HepG2 (cell line): ENCODE measurements at regions not wholly inside any gene's neighbourhood (a gene's known extent, or its start where the extent isn't known, plus 50 kb on each side); places are given as distances from the start of the nearest gene placed in this dataset.
A peak's percentile ranks its signal among the peaks of the same experiment; 100 is the strongest.
"Not testable (repeated sequence)": the region's sequence is repeated elsewhere in the genome, so short reads cannot be mapped to it uniquely, and the experiment has no call there.

Source experiments
- ATAC-seq: fragments of 200-7000 bp; cut with Tn5 transposase; 3 replicates; pipeline ENCODE4 v1.9.1; 2020; ENCODE audit warnings: mild to moderate bottlenecking, moderate library complexity
- BruUV-seq: library from RNA; stranded (reverse); fragments of 400-500 nt; replicated peaks from 2 replicates; lab custom pipeline; 2021; lab: Mats Ljungman, UMichigan
- CTCF ChIA-PET: fragments of 300-600 bp; formaldehyde crosslinking; extraction: SDS; loops from one replicate; lab custom pipeline; 2021; ENCODE audit warnings: low total read pairs, inconsistent platforms, low intra/inter-chr PET ratio; lab: Yijun Ruan, JAX
- POLR2A ChIA-PET: fragments of 350-600 bp; sonication (Branson Sonifier 250); formaldehyde crosslinking; loops from one replicate; lab custom pipeline; 2020; ENCODE audit warnings: antibody characterized with exemption, inconsistent platforms; lab: Yijun Ruan, JAX
- DNase-seq: peaks from one replicate; pipeline ENCODE4 v3.0.0-alpha.2; 2015; ENCODE audit warnings: low spot score
- FAIRE-seq: peaks from 3 replicates; lab custom pipeline; 2011; peaks lifted over from hg19 to GRCh38; lab: Jason Lieb, UNC
- H2AFZ ChIP-seq: one replicate; pipeline ENCODE4 v1.6.1; 2011; ENCODE audit warnings: low read length, inconsistent platforms
- H3K27ac ChIP-seq: fragments of 300-600 bp; 3 replicates; pipeline ENCODE4 v1.8.0; 2011; ENCODE audit warnings: mixed run types, mild to moderate bottlenecking, mixed read lengths, low read length, inconsistent platforms; ENCODE audit not compliant: insufficient read depth; ENCODE audit errors: extremely low read length
- H3K27me3 ChIP-seq, 2 experiments: fragments of 200-600 bp in 1 of 2; 2 replicates in 1 of 2; 3 replicates in 1 of 2; pipeline versions ENCODE4 v1.6.0 to v1.8.0; 2011; ENCODE audit warnings: low read length in 2 of 2, mild to moderate bottlenecking in 2 of 2, moderate library complexity in 2 of 2, inconsistent platforms in 1 of 2; ENCODE audit not compliant: insufficient read depth in 2 of 2, control insufficient read depth in 1 of 2
- H3K36me3 ChIP-seq, 2 experiments: fragments of 200-600 bp in 1 of 2; replicated peaks in 1 of 2; 2 replicates in 1 of 2; 3 replicates in 1 of 2; pipeline versions ENCODE4 v1.5.1 to v1.8.0; 2011; ENCODE audit warnings: low read length in 2 of 2, inconsistent platforms in 1 of 2; ENCODE audit not compliant: insufficient read depth in 2 of 2, control insufficient read depth in 1 of 2
- H3K4me1 ChIP-seq: 2 replicates; pipeline ENCODE4 v1.5.1; 2012; ENCODE audit warnings: low read length, inconsistent platforms; ENCODE audit not compliant: insufficient read depth
- H3K4me2 ChIP-seq: 2 replicates; pipeline ENCODE4 v1.6.0; 2011; ENCODE audit warnings: low read depth, low read length, inconsistent platforms
- H3K4me3 ChIP-seq, 3 experiments: fragments of 200-600 bp in 1 of 3; sonication (generic), shearing (Covaris generic) in 1 of 3; replicated peaks in 1 of 3; 2 replicates each; pipeline ENCODE4 v1.5.1; 2011 to 2016; ENCODE audit warnings: low read length in 3 of 3, inconsistent platforms in 2 of 3, low read depth in 2 of 3, mild to moderate bottlenecking in 2 of 3, control low read depth in 1 of 3, mixed read lengths in 1 of 3; ENCODE audit not compliant: insufficient read depth in 1 of 3
- H3K79me2 ChIP-seq: one replicate; pipeline ENCODE4 v1.6.1; 2011; ENCODE audit warnings: low read length, inconsistent platforms; ENCODE audit not compliant: insufficient read depth
- H3K9ac ChIP-seq: 2 replicates; pipeline ENCODE4 v1.6.0; 2011; ENCODE audit warnings: mild to moderate bottlenecking, low read depth, low read length, inconsistent platforms; ENCODE audit not compliant: insufficient read depth
- H3K9me3 ChIP-seq: 2 replicates; pipeline ENCODE4 v1.5.1; 2012; ENCODE audit warnings: mild to moderate bottlenecking, low read length
- H4K20me1 ChIP-seq: 2 replicates; pipeline ENCODE4 v1.6.0; 2011; ENCODE audit warnings: inconsistent platforms, mild to moderate bottlenecking, low read length, moderate library complexity; ENCODE audit not compliant: insufficient read depth
- CTCF ChIP-seq: sonication (generic); formaldehyde crosslinking; IDR thresholded peaks from 2 replicates; pipeline ENCODE4 v1.5.0; 2020; ENCODE audit warnings: mild to moderate bottlenecking, missing genetic modification reagents, moderate library complexity
- NFKB2 ChIP-seq: sonication (generic); formaldehyde crosslinking; IDR thresholded peaks from 2 replicates; pipeline ENCODE4 v1.4.0; 2020; ENCODE audit warnings: missing genetic modification reagents, borderline replicate concordance
- STAG1 ChIP-seq: sonication (generic); formaldehyde crosslinking; IDR thresholded peaks from 2 replicates; pipeline ENCODE4 v1.4.0; 2020; ENCODE audit warnings: missing genetic modification reagents
- ZNF263 ChIP-seq: sonication (generic); formaldehyde crosslinking; IDR thresholded peaks from 2 replicates; pipeline ENCODE4 v1.4.0; 2020; ENCODE audit warnings: missing genetic modification reagents
- ZNF687 ChIP-seq: sonication (generic); formaldehyde crosslinking; IDR thresholded peaks from 2 replicates; pipeline ENCODE4 v1.5.1; 2020; ENCODE audit warnings: mild to moderate bottlenecking, missing genetic modification reagents, moderate library complexity
- WGBS: methylation state at CpG from one replicate; pipeline ENCODE4 v1.1.6; 2017; ENCODE audit warnings: low lambda C conversion rate; 5-methylcytosine and 5-hydroxymethylcytosine counted together
- in situ Hi-C: cut with HindIII; loops from 2 replicates; pipeline ENCODE4 v1.10.0; 2017; ENCODE audit warnings: low pct_unique_long_range_greater_than_20kb; ENCODE audit not compliant: extremely low pct_ligation_motif_present
- intact Hi-C: fragments of 100-400 bp; cut with micrococcal nuclease; formaldehyde crosslinking; loops from one replicate; pipeline ENCODE4 v1.10.0; 2022; ENCODE audit not compliant: unreplicated experiment

GRCh38 chr4:3949916-3950315, 183.7 kb downstream of the ADRA2C start:
- FAIRE-seq, POLR2A ChIA-PET, H3K27ac ChIP-seq, H4K20me1 ChIP-seq, intact Hi-C loops, BruUV-seq, ATAC-seq, H3K4me3 ChIP-seq, H2AFZ ChIP-seq, H3K4me2 ChIP-seq, H3K36me3 ChIP-seq, CTCF ChIA-PET, H3K27me3 ChIP-seq, H3K4me1 ChIP-seq, H3K9me3 ChIP-seq, H3K9ac ChIP-seq, H3K79me2 ChIP-seq, in situ Hi-C loops: not testable (repeated sequence)
- 80% methylated on average over 1 of the region's 5 CpGs for WGBS
- DNase-seq = peak; percentile 34
- TF ChIP-seq CTCF (peak; percentile 76), STAG1 (peak; percentile 78), NFKB2 (0 out of 2 replicates have a peak, but pooled peaks have one; percentile 21), ZNF687 (CRISPR knock-in tag) (peak; percentile 13; the same call in 1 of the 2 replicates), ZNF263 (CRISPR knock-in tag) (peak; percentile 70; the same call in 1 of the 2 replicates)

GRCh38 chr4:3952443-3953139, 186.4 kb downstream of the ADRA2C start:
- H4K20me1 ChIP-seq, H3K27ac ChIP-seq, ATAC-seq, FAIRE-seq, H3K4me3 ChIP-seq, BruUV-seq, DNase-seq, H3K9ac ChIP-seq, H3K36me3 ChIP-seq, H2AFZ ChIP-seq, H3K4me1 ChIP-seq, intact Hi-C loops, POLR2A ChIA-PET, H3K27me3 ChIP-seq, CTCF ChIA-PET, H3K4me2 ChIP-seq, in situ Hi-C loops, H3K9me3 ChIP-seq, H3K79me2 ChIP-seq: not testable (repeated sequence)
- WGBS = 91% methylated on average over 7 of the region's 9 CpGs

GRCh38 chr4:3953140-3953489, 186.9 kb downstream of the ADRA2C start:
- H3K9me3 ChIP-seq, H3K4me3 ChIP-seq, ATAC-seq, H3K4me1 ChIP-seq, H3K27me3 ChIP-seq, DNase-seq, H3K79me2 ChIP-seq, in situ Hi-C loops, H3K27ac ChIP-seq, H3K9ac ChIP-seq, CTCF ChIA-PET, POLR2A ChIA-PET, FAIRE-seq, BruUV-seq, H3K4me2 ChIP-seq, H3K36me3 ChIP-seq, H4K20me1 ChIP-seq, H2AFZ ChIP-seq, intact Hi-C loops: not testable (repeated sequence)
- WGBS = 85% methylated on average over 3 of the region's 4 CpGs
